Mammary epithelial cell (primary cell): ENCODE measurements at regions not wholly inside any gene's neighbourhood (a gene's known extent, or its start where the extent isn't known, plus 50 kb on each side); places are given as distances from the start of the nearest gene placed in this dataset.

Experiments used
- EZH2 ChIP-seq: IDR thresholded peaks from 2 replicates; pipeline ENCODE4 v1.6.1; 2012; ENCODE audit warnings: low read length, inconsistent platforms, borderline replicate concordance
- TF ChIP-seq, protein P1 (sequence below), 2 donors: IDR thresholded peaks in 1 of 2; conservative IDR thresholded peaks in 1 of 2; 2 replicates each; pipeline ENCODE4 v1.5.1; 2011 to 2012; ENCODE audit warnings: inconsistent platforms in 2 of 2, low read length in 2 of 2, mild to moderate bottlenecking in 2 of 2, control low read depth in 1 of 2, low read depth in 1 of 2; ENCODE audit not compliant: insufficient read depth in 1 of 2; ENCODE audit errors: extremely low read depth in 1 of 2

DNA sequence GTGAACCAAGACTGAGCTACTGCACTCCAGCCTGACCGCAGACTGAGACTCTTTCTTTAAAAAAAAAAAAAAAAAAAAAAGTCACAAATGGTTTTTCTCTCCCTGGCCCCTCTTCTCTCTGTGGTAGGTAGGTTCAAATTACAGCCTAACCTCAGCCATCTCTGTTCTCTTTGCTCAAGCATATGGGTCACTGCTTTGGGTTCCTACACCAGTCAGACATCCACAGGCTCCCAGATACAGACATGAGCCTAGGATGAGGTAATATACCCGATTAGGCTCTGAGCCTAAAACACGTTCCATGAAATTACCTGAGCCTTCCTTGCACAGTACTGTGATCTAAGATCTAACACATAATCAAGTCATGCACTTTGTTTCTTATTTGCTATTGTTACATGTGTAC, 90.5 kb upstream of the JAK1 start:
- TF ChIP-seq EZH2, result no peak
- TF ChIP-seq, protein P1, sequence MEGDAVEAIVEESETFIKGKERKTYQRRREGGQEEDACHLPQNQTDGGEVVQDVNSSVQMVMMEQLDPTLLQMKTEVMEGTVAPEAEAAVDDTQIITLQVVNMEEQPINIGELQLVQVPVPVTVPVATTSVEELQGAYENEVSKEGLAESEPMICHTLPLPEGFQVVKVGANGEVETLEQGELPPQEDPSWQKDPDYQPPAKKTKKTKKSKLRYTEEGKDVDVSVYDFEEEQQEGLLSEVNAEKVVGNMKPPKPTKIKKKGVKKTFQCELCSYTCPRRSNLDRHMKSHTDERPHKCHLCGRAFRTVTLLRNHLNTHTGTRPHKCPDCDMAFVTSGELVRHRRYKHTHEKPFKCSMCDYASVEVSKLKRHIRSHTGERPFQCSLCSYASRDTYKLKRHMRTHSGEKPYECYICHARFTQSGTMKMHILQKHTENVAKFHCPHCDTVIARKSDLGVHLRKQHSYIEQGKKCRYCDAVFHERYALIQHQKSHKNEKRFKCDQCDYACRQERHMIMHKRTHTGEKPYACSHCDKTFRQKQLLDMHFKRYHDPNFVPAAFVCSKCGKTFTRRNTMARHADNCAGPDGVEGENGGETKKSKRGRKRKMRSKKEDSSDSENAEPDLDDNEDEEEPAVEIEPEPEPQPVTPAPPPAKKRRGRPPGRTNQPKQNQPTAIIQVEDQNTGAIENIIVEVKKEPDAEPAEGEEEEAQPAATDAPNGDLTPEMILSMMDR (conservative IDR thresholded peaks at IDR 0.05 in 1 of 2, IDR thresholded peaks at IDR 0.05 in 1 of 2; ENCODE audit: extremely low read depth in 1 of 2, insufficient read depth in 1 of 2, low read depth in 1 of 2, low read length in 2 of 2), result no peak
